ENCODE measurements at regions not wholly inside any gene's neighbourhood (a gene's known extent, or its start where the extent isn't known, plus 50 kb on each side); places are given as distances from the start of the nearest gene placed in this dataset.
"Not testable (repeated sequence)": the region's sequence is repeated elsewhere in the genome, so short reads cannot be mapped to it uniquely, and the experiment has no call there.

- H3K27me3 Mint-ChIP-seq, result peaks cover 4% of the 10 kb centered on the region
- intact Hi-C loops (cut with micrococcal nuclease), result no loop called here
- no peak for TF ChIP-seq CTCF (IDR thresholded peaks at IDR 0.05)
- H3K4me3 Mint-ChIP-seq, result no peak overlapping the region
- POLR2A ChIA-PET, result no interaction called here
- H3K27ac Mint-ChIP-seq, result no peak overlapping the region
- ATAC-seq (no peak), DNase-seq (no peak)
- no peaks in the 10 kb centered on the region for H3K36me3 Mint-ChIP-seq (ENCODE audit: low read depth)
- CTCF ChIA-PET, result no interaction called here
- no peaks in the 10 kb centered on the region for H3K4me1 Mint-ChIP-seq (ENCODE audit: low read depth)
- no peaks in the 10 kb centered on the region for H3K9me3 Mint-ChIP-seq
Measured at GRCh38 chr1:5119366-5120234, 465.2 kb downstream of the AJAP1 start.

- POLR2A ChIA-PET; DNase-seq; H3K36me3 Mint-ChIP-seq (ENCODE audit: low read depth); ATAC-seq; H3K4me3 Mint-ChIP-seq; H3K27ac Mint-ChIP-seq; H3K4me1 Mint-ChIP-seq (ENCODE audit: low read depth); CTCF ChIA-PET; H3K27me3 Mint-ChIP-seq; intact Hi-C loops (cut with micrococcal nuclease); H3K9me3 Mint-ChIP-seq: not testable (repeated sequence)
Measured at GRCh38 chr1:5118771-5119170, 464.4 kb downstream of the AJAP1 start.

GRCh38 chr1:5118292-5118691 is 463.9 kb downstream of the AJAP1 start:
- H3K4me1 Mint-ChIP-seq (ENCODE audit: low read depth); POLR2A ChIA-PET; H3K36me3 Mint-ChIP-seq (ENCODE audit: low read depth); H3K27ac Mint-ChIP-seq; H3K9me3 Mint-ChIP-seq; CTCF ChIA-PET; ATAC-seq; H3K27me3 Mint-ChIP-seq; intact Hi-C loops (cut with micrococcal nuclease); DNase-seq; H3K4me3 Mint-ChIP-seq: not testable (repeated sequence)

GRCh38 chr1:5111581-5111980 is 457.2 kb downstream of the AJAP1 start:
- no peak overlapping the region for H3K27ac Mint-ChIP-seq
- ChIA-PET POLR2A (no interaction called here), CTCF (no interaction called here)
- no peak overlapping the region for H3K4me3 Mint-ChIP-seq
- no peak for TF ChIP-seq CTCF (IDR thresholded peaks at IDR 0.05)
- intact Hi-C loops (cut with micrococcal nuclease), result no loop called here
- ATAC-seq, result no peak
- peaks cover 9% of the 10 kb centered on the region for H3K27me3 Mint-ChIP-seq
- no peak for DNase-seq
- no peaks in the 10 kb centered on the region for H3K36me3 Mint-ChIP-seq (ENCODE audit: low read depth)
- H3K4me1 Mint-ChIP-seq (ENCODE audit: low read depth), result peaks cover 25% of the 10 kb centered on the region
- H3K9me3 Mint-ChIP-seq, result no peaks in the 10 kb centered on the region

- DNase-seq, result no peak
- Mint-ChIP-seq H3K9me3 (no peaks in the 10 kb centered on the region), H3K27ac (no peak overlapping the region), H3K4me3 (no peak overlapping the region), H3K4me1 (ENCODE audit: low read depth) (peaks cover 25% of the 10 kb centered on the region), H3K36me3 (ENCODE audit: low read depth) (no peaks in the 10 kb centered on the region), H3K27me3 (peaks cover 9% of the 10 kb centered on the region)
- CTCF ChIA-PET, result no interaction called here
- POLR2A ChIA-PET, result no interaction called here
- intact Hi-C loops (cut with micrococcal nuclease), result no loop called here
- no peak for ATAC-seq
- no peak for TF ChIP-seq CTCF (IDR thresholded peaks at IDR 0.05)
Measured at GRCh38 chr1:5110508-5110907, 456.1 kb downstream of the AJAP1 start.

- DNase-seq, result no peak
- no peak overlapping the region for H3K4me3 Mint-ChIP-seq
- POLR2A ChIA-PET, result no interaction called here
- peaks cover 25% of the 10 kb centered on the region for H3K4me1 Mint-ChIP-seq (ENCODE audit: low read depth)
- CTCF ChIA-PET, result no interaction called here
- no peaks in the 10 kb centered on the region for H3K36me3 Mint-ChIP-seq (ENCODE audit: low read depth)
- intact Hi-C loops (cut with micrococcal nuclease), result no loop called here
- no peaks in the 10 kb centered on the region for H3K9me3 Mint-ChIP-seq
- no peak overlapping the region for H3K27ac Mint-ChIP-seq
- ATAC-seq, result no peak
- TF ChIP-seq CTCF (IDR thresholded peaks at IDR 0.05), result no peak
- H3K27me3 Mint-ChIP-seq, result peaks cover 9% of the 10 kb centered on the region
Measured at GRCh38 chr1:5109633-5110032, 455.2 kb downstream of the AJAP1 start.

All from activated CD8-positive, alpha-beta T cell treated with anti-CD3 and anti-CD28 coated beads for 36 hours (primary cell).